IMR-90 (cell line): ENCODE measurements at regions not wholly inside any gene's neighbourhood (a gene's known extent, or its start where the extent isn't known, plus 50 kb on each side); places are given as distances from the start of the nearest gene placed in this dataset.

Experiments used
- ATAC-seq: fragments of 200-7000 bp; cut with Tn5 transposase; 2 replicates; pipeline ENCODE4 v1.9.1; 2020; ENCODE audit warnings: low read depth, mild to moderate bottlenecking, moderate library complexity
- BruUV-seq: library from RNA; stranded (reverse); fragments of 400-500 nt; replicated peaks from 2 replicates; lab custom pipeline; 2021; lab: Mats Ljungman, UMichigan
- CTCF ChIA-PET: fragments of 300-600 bp; formaldehyde crosslinking; extraction: SDS; loops from one replicate; lab custom pipeline; 2021; ENCODE audit warnings: antibody characterized with exemption; lab: Yijun Ruan, JAX
- POLR2A ChIA-PET: fragments of 300-600 bp; sonication (Branson Sonifier 250); formaldehyde crosslinking; loops from one replicate; lab custom pipeline; 2022; ENCODE audit warnings: antibody characterized with exemption; ENCODE audit not compliant: unreplicated experiment; lab: Charles Lee
- DNase-seq: peaks from one replicate; pipeline ENCODE4 v3.0.0; 2013
- H2AFZ ChIP-seq: replicated peaks from 2 replicates; pipeline ENCODE3; 2013; ENCODE audit warnings: low read length, mild to moderate bottlenecking; ENCODE audit not compliant: poor library complexity
- H2AK5ac ChIP-seq: 2 replicates; pipeline ENCODE4 v1.6.1; 2013; ENCODE audit warnings: low read depth, low read length, inconsistent platforms
- H2AK9ac ChIP-seq: replicated peaks from 2 replicates; pipeline ENCODE3; 2013; ENCODE audit warnings: mild to moderate bottlenecking, low read depth, low read length, moderate library complexity; ENCODE audit not compliant: poor library complexity
- H2BK120ac ChIP-seq: 2 replicates; pipeline ENCODE4 v1.6.1; 2013; ENCODE audit warnings: low read depth, low read length, inconsistent platforms
- H2BK15ac ChIP-seq: 3 replicates; pipeline ENCODE4 v1.6.1; 2013; ENCODE audit warnings: low read depth, low read length, inconsistent platforms
- H2BK20ac ChIP-seq: 2 replicates; pipeline ENCODE4 v1.6.1; 2013; ENCODE audit warnings: low read depth, mild to moderate bottlenecking, inconsistent platforms, low read length, moderate library complexity
- H2BK5ac ChIP-seq: 2 replicates; pipeline ENCODE4 v1.6.1; 2013; ENCODE audit warnings: mild to moderate bottlenecking, low read depth, low read length, inconsistent platforms; ENCODE audit not compliant: poor library complexity, severe bottlenecking
- H3K14ac ChIP-seq: replicated peaks from 2 replicates; pipeline ENCODE4 v1.6.1; 2013; ENCODE audit warnings: low read depth, low read length, inconsistent platforms
- H3K18ac ChIP-seq: 2 replicates; pipeline ENCODE4 v1.6.1; 2013; ENCODE audit warnings: low read depth, low read length, control low read depth
- H3K23ac ChIP-seq: 2 replicates; pipeline ENCODE4 v1.6.1; 2013; ENCODE audit warnings: low read depth, low read length, inconsistent platforms
- H3K27ac ChIP-seq: 2 replicates; pipeline ENCODE4 v1.5.1; 2013; ENCODE audit warnings: mild to moderate bottlenecking, control low read depth, low read length; ENCODE audit not compliant: insufficient read depth
- H3K27me3 ChIP-seq: 2 replicates; pipeline ENCODE4 v1.6.1; 2013; ENCODE audit warnings: low read length; ENCODE audit not compliant: control insufficient read depth, insufficient read depth
- H3K36me3 ChIP-seq: 2 replicates; pipeline ENCODE4 v1.6.1; 2013; ENCODE audit warnings: low read length, mixed read lengths; ENCODE audit not compliant: control insufficient read depth, insufficient read depth
- H3K4ac ChIP-seq: 2 replicates; pipeline ENCODE4 v1.6.1; 2013; ENCODE audit warnings: low read depth, low read length, inconsistent platforms
- H3K4me1 ChIP-seq: 2 replicates; pipeline ENCODE4 v1.6.1; 2013; ENCODE audit warnings: low read length, mixed read lengths; ENCODE audit not compliant: control insufficient read depth, insufficient read depth
- H3K4me2 ChIP-seq: 2 replicates; pipeline ENCODE4 v1.6.1; 2013; ENCODE audit warnings: low read depth, mild to moderate bottlenecking, control low read depth, low read length, moderate library complexity
- H3K4me3 ChIP-seq: 2 replicates; pipeline ENCODE4 v1.5.1; 2013; ENCODE audit warnings: low read depth, mild to moderate bottlenecking, control low read depth, low read length, moderate library complexity; ENCODE audit not compliant: insufficient read depth
- H3K56ac ChIP-seq: 2 replicates; pipeline ENCODE4 v1.6.1; 2013; ENCODE audit warnings: low read length, inconsistent platforms; ENCODE audit not compliant: insufficient read depth; ENCODE audit errors: extremely low read depth
- H3K79me1 ChIP-seq, 2 experiments: 2 replicates each; pipeline ENCODE4 v1.6.1; 2013; ENCODE audit warnings: low read length in 2 of 2, inconsistent platforms in 1 of 2, low read depth in 1 of 2
- H3K9ac ChIP-seq: 2 replicates; pipeline ENCODE4 v1.6.1; 2013; ENCODE audit warnings: low read depth, low read length, control low read depth
- H3K9me1 ChIP-seq: 2 replicates; pipeline ENCODE4 v1.6.1; 2013; ENCODE audit warnings: low read length, inconsistent platforms; ENCODE audit not compliant: insufficient read depth
- H3K9me3 ChIP-seq: 2 replicates; pipeline ENCODE4 v1.6.1; 2013; ENCODE audit warnings: low read length; ENCODE audit not compliant: control insufficient read depth, insufficient read depth
- H4K20me1 ChIP-seq: 2 replicates; pipeline ENCODE4 v1.6.1; 2013; ENCODE audit warnings: low read length, inconsistent platforms; ENCODE audit not compliant: insufficient read depth
- H4K5ac ChIP-seq: 2 replicates; pipeline ENCODE4 v1.6.1; 2013; ENCODE audit warnings: mild to moderate bottlenecking, low read depth, low read length, control low read depth
- H4K8ac ChIP-seq, 2 experiments: 2 replicates each; pipeline ENCODE4 v1.6.1; 2013; ENCODE audit warnings: low read depth in 2 of 2, low read length in 2 of 2, control low read depth in 1 of 2, inconsistent platforms in 1 of 2
- H4K91ac ChIP-seq: 2 replicates; pipeline ENCODE4 v1.6.1; 2013; ENCODE audit warnings: low read depth, low read length, inconsistent platforms; ENCODE audit not compliant: insufficient read depth
- CEBPB ChIP-seq: IDR thresholded peaks from 2 replicates; pipeline ENCODE4 v1.6.1; 2012; ENCODE audit warnings: low read depth, low read length, improper control_type of control experiment
- CHD1 ChIP-seq: IDR thresholded peaks from 2 replicates; pipeline ENCODE4 v1.6.1; 2012; ENCODE audit warnings: low read depth, low read length, improper control_type of control experiment
- MAZ ChIP-seq: IDR thresholded peaks from 2 replicates; pipeline ENCODE4 v1.6.1; 2012; ENCODE audit warnings: low read depth, mild to moderate bottlenecking, low read length, improper control_type of control experiment, moderate library complexity, borderline replicate concordance
- NFE2L2 ChIP-seq: fragments of 150-350 bp; IDR thresholded peaks from 2 replicates; pipeline ENCODE4 v1.6.1; 2016; ENCODE audit warnings: low read depth, mild to moderate bottlenecking, low read length
- RAD21 ChIP-seq: IDR thresholded peaks from 2 replicates; pipeline ENCODE4 v1.6.1; 2012; ENCODE audit warnings: low read length, improper control_type of control experiment
- SMC3 ChIP-seq: fragments of 150-350 bp; IDR thresholded peaks from 2 replicates; pipeline ENCODE4 v1.6.1; 2016; ENCODE audit warnings: low read depth, mild to moderate bottlenecking, antibody characterized with exemption, low read length, moderate library complexity
- WGBS, 2 experiments: methylation state at CpG; one replicate each; pipeline versions ENCODE4 v1.1.5 to v1.1.7; 2013; ENCODE audit warnings: missing lambda C conversion rate in 2 of 2; ENCODE audit not compliant: insufficient read length in 1 of 2; ENCODE audit errors: extremely low coverage in 2 of 2; 5-methylcytosine and 5-hydroxymethylcytosine counted together
- dilution Hi-C: fragments of 300-500 bp; cut with HindIII; formaldehyde crosslinking; loops from one replicate; pipeline ENCODE4 v1.14.3; 2018; ENCODE audit warnings: low sequenced_read_pairs; ENCODE audit not compliant: unreplicated experiment
- in situ Hi-C: fragments of 300-500 bp; cut with MboI; formaldehyde crosslinking; loops from 3 replicates; pipeline ENCODE4 v1.14.3; 2019; ENCODE audit warnings: low sequenced_read_pairs, inconsistent platforms, mixed read lengths
- intact Hi-C: fragments of 100-400 bp; cut with micrococcal nuclease; formaldehyde crosslinking; loops from 2 replicates; pipeline ENCODE4 v1.10.0; 2022
- TF ChIP-seq, protein P1 (sequence below): conservative IDR thresholded peaks from 2 replicates; pipeline ENCODE4 v1.5.1; 2012; ENCODE audit warnings: mild to moderate bottlenecking, low read depth, low read length, improper control_type of control experiment

DNA sequence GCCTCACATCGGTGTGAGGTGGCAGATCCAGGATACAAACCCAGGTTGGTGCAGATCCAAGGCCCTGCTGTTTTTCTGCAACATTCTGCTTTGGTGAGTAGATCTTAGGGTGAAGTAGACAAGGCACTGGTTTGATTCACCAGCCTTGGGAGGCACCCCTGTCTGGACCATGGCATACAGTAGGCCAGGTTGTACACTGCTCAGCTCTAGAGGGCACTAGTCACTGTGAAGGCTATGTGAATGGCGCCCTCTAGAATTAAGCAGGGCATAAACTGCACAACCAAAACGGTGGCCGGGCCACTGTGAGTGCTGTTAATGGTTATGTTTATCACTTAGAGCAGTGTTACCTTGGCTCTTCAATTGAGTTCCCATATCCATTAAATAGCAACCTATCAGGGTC is 280.6 kb upstream of the PWP1 start:
- Histone ChIP-seq H3K23ac (no peak overlapping the region), H3K9me1 (peaks cover 3% of the 10 kb centered on the region; the same call in 1 of the 2 replicates), H3K9ac (no peak overlapping the region), H3K18ac (no peak overlapping the region), H4K5ac (no peak overlapping the region), H2AFZ (no peak overlapping the region), H3K36me3 (no peaks in the 10 kb centered on the region), H2BK15ac (no peak overlapping the region), H3K27ac (no peak overlapping the region), H2BK20ac (0 out of 2 replicates have a peak overlapping the region, but pooled peaks have one; percentile 24), H3K27me3 (no peaks in the 10 kb centered on the region), H3K4ac (no peak overlapping the region), H2AK5ac (no peak overlapping the region; the same call in 1 of the 2 replicates), H2BK120ac (no peak overlapping the region), H4K8ac (no peak overlapping the region), H3K9me3 (no peaks in the 10 kb centered on the region), H4K20me1 (no peaks in the 10 kb centered on the region), H3K4me3 (no peak overlapping the region), H2BK5ac (no peak overlapping the region), H3K79me1 (no peaks in the 10 kb centered on the region), H2AK9ac (no peak overlapping the region), H3K56ac (no peak overlapping the region), H3K4me2 (no peak overlapping the region), H4K91ac (no peak overlapping the region), H3K4me1 (peaks cover 6% of the 10 kb centered on the region), H3K14ac (no peak overlapping the region)
- POLR2A ChIA-PET = no interaction called here
- intact Hi-C loops = no loop called here
- no TSS peak for BruUV-seq
- in situ Hi-C loops = loop anchor here (5.0 kb wide), 1 partner anchor 273 kb away; no protein-coding TSS in a partner anchor
- dilution Hi-C loops = no loop called here
- ATAC-seq (peak; percentile 71), DNase-seq (peak; percentile 36)
- WGBS, 2 experiments = no CpG with 5 or more reads among the region's 4 CpGs
- TF ChIP-seq SMC3 (peak; percentile 53), CHD1 (no peak), NFE2L2 (no peak), CEBPB (no peak), RAD21 (peak; percentile 59), MAZ (no peak)
- TF ChIP-seq, protein P1, sequence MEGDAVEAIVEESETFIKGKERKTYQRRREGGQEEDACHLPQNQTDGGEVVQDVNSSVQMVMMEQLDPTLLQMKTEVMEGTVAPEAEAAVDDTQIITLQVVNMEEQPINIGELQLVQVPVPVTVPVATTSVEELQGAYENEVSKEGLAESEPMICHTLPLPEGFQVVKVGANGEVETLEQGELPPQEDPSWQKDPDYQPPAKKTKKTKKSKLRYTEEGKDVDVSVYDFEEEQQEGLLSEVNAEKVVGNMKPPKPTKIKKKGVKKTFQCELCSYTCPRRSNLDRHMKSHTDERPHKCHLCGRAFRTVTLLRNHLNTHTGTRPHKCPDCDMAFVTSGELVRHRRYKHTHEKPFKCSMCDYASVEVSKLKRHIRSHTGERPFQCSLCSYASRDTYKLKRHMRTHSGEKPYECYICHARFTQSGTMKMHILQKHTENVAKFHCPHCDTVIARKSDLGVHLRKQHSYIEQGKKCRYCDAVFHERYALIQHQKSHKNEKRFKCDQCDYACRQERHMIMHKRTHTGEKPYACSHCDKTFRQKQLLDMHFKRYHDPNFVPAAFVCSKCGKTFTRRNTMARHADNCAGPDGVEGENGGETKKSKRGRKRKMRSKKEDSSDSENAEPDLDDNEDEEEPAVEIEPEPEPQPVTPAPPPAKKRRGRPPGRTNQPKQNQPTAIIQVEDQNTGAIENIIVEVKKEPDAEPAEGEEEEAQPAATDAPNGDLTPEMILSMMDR = peak; percentile 70
- CTCF ChIA-PET = interaction anchor here (0.6 to 1.7 kb wide), 6 partner anchors 205 to 274 kb away, joined by 3 to 5 read pairs (median 3); no protein-coding TSS in a partner anchor
